Keratinocyte (primary cell): ENCODE measurements at regions not wholly inside any gene's neighbourhood (a gene's known extent, or its start where the extent isn't known, plus 50 kb on each side); places are given as distances from the start of the nearest gene placed in this dataset.

ENCODE experiments used
- CTCF ChIP-seq, 3 experiments: IDR thresholded peaks in 1 of 3; conservative IDR thresholded peaks in 1 of 3; optimal IDR thresholded peaks in 1 of 3; 2 replicates in 2 of 3; 3 replicates in 1 of 3; pipeline versions ENCODE3 to v1.5.1; 2011; ENCODE audit warnings: low read length in 3 of 3, mild to moderate bottlenecking in 3 of 3, moderate library complexity in 2 of 3, control low read depth in 1 of 3, inconsistent platforms in 1 of 3; ENCODE audit not compliant: insufficient read depth in 2 of 3; ENCODE audit errors: extremely low read depth in 1 of 3
- EZH2 ChIP-seq: IDR thresholded peaks from one replicate; pipeline ENCODE4 v1.6.1; 2012; ENCODE audit warnings: inconsistent platforms, mild to moderate bottlenecking, low read length, moderate library complexity

GRCh38 chr17:70006159-70006558 lies 68.9 kb upstream of the KCNJ16 start:
- TF ChIP-seq CTCF (optimal IDR thresholded peaks at IDR 0.05 in 1 of 3, IDR thresholded peaks at IDR 0.05 in 1 of 3, conservative IDR thresholded peaks at IDR 0.05 in 1 of 3; ENCODE audit: extremely low read depth in 1 of 3, insufficient read depth in 2 of 3, low read length in 3 of 3), result no peak
- no peak for TF ChIP-seq EZH2
